NCI-H2029 (cell line): ENCODE measurements at regions not wholly inside any gene's neighbourhood (a gene's known extent, or its start where the extent isn't known, plus 50 kb on each side); places are given as distances from the start of the nearest gene placed in this dataset.

Source experiments
- DNase-seq: peaks from one replicate; lab custom pipeline; 2025; lab: John Stamatoyannopoulos, UW

DNA sequence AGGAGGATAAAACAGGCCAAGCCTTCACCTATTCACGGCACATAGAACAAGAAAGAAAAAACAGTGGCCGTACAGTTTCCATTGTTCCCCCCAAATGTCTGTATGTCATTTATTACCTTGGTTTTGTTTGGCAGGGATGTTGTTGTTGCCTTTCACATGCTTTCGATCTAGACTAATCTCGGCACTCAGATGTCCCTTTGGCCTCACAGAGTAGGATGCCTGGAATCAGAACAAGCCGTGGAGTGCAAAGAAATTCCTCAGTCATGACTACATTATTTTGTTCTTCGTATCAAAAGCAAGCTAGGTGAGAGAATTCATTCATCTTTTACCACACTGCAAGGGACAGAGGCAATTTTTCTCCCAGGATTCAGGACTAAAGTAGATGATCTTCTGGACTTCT is 106.9 kb downstream of the SMIM20 start:
- DNase-seq = no peak

GRCh38 chr4:26021417-26022345 is 107.7 kb downstream of the SMIM20 start:
- DNase-seq = peak; percentile 93

GRCh38 chr4:26022346-26023202 is 108.6 kb downstream of the SMIM20 start:
- peak; percentile 93 for DNase-seq

DNA sequence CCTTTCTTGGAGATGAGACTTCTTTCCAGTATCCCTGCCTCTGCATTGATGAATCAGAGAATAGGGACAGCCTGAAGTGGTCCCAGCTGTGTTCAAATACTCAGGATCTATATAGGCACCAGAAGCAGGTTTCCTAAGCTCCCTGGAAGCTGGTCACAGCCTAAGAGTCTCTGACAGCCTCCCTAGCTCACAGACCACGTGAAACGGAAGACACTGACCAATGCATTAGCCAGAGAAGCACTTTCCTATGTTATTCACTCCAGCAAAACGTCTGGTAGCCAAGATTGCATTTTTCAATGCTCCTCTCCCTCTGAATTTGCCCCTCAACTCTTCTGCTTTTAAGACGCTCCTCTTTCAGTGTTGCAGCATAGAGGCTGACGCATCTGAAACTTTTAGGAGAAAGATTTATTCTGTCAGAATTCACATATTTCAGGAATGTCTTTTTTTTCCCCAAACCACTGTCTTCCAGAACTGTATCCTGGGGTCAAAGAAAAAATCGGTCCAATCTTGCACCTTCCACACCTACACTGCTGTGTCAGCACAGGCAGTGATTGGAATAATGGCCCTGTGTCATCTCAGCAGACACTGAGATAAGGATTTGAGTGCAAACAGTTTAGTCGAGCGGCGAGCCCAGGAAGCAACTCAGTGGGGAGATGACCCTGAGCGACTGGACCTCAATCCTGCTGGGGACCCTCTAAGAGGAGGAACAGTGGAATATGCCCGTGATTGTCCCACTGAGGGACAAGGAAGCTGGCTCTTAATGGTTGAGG is 109.4 kb downstream of the SMIM20 start:
- DNase-seq = no peak

DNA sequence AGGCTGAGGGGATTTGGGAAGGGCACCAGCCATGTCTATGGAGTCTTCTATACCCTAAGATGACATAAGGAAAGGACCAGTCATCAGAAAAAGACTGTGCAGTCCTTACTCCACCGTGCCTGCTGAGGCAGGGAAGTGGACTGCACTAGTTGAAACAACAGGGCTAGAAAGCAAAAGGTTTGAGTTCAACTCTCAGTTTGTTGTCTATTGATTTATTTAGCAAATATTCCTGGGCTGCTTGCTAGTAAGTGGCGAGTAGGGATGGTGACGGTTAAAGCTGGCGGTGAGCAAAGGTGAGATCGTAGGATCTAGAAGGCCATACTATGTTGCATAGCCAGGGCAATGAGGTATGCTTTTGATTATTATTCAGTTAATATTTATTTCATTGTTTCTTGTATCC is 110.1 kb downstream of the SMIM20 start:
- DNase-seq = no peak

DNA sequence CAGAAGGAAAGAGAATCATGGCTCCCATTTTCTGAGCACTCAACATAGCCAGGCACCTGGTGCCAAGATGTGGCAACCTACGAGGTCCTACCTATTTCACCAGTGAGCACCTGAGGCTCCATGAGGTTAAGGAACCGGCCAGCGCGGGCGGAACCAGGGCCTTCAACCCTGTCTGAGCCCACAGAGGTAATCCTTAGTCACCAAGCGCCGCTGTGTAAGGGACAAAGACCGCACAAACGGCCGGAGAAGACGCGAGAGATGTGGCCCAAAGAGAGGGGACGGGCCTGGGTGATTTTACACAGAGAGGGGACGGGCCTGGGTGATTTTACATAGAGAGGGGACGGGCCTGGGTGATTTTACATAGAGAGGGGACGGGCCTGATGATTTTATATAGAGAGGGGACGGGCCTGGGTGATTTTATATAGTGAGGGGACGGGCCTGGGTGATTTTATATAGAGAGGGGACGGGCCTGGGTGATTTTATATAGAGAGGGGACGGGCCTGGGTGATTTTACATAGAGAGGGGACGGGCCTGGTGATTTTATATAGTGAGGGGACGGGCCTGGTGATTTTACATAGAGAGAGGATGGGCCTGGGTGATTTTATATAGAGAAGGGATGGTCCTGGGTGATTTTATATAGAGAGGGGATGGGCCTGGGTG is 114.2 kb downstream of the SMIM20 start:
- no peak for DNase-seq

DNA sequence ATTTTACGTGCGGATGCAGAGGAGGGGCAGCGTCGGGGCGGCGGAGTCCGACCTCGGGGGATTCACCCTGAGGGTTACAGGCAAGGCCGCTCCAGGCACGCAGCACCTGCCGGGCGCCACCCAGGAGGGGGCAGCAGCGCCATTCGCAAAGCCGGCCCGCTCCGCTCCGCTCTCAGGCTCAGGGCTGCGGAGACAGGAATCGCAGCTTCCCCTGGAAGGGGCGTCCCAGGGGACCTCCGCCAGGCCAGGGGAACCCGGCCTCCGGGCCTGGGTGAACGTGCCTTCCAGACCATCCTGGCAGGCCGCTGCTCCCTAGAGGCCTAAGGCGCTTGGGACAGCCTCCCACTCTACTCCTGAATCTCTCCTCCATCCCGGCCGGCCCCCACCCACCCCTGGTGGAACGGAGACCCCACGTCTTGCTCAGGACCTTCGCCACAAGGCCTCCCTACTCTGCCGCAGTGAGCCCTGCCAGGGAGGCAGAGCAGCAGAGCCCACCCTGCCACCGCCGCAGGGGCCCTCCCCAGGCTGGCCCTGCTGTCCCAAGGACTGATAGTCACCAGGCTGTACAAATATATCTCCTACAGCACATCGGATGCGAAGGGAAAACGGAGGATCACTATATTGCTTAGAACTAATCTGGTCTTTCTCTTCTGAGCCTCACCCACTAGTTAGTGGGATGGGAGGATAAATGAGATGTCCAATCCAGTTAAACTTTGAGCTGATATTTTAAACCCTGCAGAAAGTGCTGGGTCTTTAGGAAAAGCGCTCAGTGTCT is 115.0 kb downstream of the SMIM20 start:
- no peak for DNase-seq

DNA sequence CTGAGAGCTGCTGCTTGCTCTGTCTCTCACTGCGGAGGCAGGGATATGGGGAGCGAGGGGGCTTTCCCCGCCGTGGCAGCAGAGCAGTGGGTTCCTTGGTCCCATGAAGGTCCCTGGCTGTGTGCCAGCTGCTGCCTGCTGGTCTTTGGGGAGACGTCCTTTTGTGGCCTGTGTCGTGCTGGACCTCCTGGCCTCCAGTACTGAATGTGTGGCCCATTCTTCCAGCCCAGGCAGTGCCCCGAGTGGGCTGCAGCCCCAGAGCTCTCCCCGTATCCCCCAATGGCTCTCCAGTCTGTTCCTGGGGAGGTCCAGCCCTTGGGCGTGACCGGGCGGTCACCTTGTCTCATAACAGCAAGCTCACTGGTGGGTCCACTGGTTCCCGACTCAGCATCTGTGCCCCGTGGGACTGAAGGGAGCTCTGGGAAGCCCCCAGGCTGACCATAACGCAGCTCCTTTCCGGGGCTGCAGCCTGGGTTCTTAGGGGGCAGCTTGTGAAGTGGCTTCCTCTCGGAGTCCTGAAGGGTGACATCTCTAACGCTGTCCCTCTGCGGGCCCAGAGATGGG is 115.6 kb downstream of the SMIM20 start:
- no peak for DNase-seq

DNA sequence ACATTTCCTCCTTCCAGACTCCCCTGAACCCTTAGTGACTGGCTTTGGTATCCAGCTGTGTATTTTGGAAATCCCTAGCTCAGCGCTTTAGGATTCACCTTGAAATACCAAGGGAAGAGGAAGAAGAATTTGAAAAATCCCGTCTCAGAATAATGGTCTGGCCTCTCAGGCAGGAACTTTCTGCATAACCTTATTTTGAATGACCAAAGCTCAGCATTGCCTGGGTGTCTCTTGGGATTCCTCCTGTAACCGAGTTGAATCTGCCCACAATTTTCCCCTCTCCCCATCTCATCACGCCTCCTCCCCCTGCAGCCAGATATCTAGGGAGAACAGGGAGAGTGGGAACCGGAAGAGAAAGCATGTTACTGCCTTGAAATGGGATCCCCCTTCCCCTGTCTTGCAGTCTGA is 116.2 kb downstream of the SMIM20 start:
- DNase-seq = no peak

DNA sequence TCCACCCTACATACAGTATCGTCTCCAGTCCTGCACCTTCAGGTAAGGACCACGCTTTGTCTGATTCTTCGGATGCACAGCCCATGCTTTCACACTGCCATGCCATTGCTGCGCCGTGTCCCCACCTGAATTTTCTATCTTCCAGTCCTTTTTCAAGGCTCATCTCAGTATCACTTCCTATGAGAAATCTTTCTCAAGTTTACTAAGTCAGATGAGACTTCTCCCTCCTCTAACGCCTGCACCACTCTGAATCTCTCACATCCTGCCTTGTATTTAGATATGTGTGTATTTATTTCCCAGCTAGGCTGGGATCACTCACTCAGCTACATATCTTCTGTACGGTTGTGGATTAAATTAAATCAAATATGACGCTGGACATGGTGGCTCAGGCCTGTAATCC is 116.8 kb downstream of the SMIM20 start:
- no peak for DNase-seq

DNA sequence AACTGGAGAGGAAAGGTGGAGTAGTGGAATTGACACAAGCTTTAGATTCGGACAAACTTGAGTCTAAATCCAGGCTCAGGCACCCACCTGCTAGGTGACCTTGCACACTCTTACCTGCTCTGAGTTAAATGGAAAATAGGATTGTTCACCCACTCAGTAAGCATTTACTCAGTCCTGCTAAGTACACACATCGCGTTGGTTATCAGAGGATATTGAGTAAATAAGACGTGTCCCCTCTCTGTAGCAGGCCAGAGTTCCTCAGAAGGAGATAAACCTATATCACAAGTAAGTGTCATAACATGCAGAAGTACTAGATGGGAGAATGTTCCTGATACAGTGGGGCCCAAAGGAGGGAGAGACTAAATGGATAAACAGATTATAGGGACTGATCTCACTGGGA is 117.7 kb downstream of the SMIM20 start:
- peak; percentile 40 for DNase-seq

- no peak for DNase-seq
These were observed 118.1 kb downstream of the SMIM20 start for GRCh38 chr4:26032142-26032541.

- peak; percentile 72 for DNase-seq
These were observed 118.8 kb downstream of the SMIM20 start for GRCh38 chr4:26032630-26033317.

DNA sequence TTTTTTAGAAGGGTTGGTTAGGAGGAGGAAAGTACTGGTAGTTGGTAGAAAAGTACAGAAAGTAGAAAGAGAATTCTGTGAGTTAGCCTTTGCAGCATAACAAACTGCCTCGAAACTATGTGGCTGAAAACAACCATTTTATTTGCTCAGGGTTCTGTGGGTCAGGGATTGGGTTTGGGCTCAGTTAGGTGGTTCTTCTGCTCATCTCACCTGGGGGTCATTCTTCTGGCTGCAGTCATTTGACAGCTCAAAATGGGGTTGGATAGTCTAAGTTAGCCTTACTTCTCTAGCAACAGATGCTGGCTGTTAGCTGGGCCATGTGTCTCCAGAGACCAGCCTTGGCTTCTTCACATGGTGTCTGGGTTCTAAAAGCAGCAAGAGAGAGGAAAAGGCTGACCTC is 119.4 kb downstream of the SMIM20 start:
- no peak for DNase-seq

GRCh38 chr4:26034849-26035248 is 120.8 kb downstream of the SMIM20 start:
- no peak for DNase-seq

GRCh38 chr4:26035921-26036320 is 121.9 kb downstream of the SMIM20 start:
- DNase-seq = no peak

DNA sequence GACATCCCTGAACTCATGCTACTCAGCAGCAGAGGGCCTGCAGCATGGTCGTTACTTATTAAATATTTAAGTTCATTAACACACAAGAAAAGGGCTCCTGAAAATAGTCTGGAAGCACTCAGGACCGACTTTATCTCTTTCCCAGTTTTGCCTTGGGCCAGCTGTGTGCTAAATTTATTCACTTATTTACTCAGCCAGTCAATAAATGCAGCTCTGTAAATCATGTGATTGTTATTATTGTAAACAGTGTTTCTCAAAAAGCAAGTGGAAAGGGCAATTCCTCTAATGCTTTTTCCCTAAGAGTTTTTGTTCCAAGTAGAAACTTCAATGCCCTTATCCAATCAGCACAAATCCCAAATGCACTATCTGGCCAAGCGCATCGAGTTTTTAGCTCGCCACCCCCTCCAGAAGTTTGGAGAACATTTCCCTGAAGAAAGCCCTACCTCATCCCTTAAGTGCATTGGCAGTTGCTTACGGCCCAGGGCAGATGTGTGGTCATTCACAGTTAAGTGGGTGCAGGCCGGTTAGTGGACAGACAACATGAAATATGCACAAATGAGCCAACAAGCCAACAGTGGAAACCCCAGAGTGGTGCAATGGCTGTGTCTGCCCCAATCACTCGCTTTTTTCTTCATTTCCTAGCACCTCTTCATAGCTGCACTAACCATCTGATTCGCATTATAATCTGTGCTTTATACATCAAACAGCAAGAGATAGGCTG is 125.8 kb downstream of the SMIM20 start:
- no peak for DNase-seq

DNA sequence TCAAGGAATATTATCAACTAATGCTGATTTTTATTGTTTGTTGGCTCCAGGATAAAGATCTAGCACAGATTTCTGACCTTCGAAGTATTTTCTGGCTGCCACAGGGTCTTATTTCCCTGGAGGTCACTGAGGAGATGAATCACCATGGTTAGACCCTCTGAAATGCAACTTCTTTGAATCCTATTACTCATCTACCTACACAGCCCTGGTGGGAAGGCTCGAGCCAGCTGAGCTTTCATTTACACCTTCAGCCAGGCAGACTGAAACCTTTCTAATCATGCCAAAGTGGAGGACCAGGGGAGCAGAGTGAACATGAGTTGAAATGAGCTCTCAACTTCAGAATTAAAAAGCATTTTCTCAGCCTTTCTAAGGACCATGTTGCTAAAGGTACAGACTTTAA is 130.5 kb downstream of the SMIM20 start:
- no peak for DNase-seq

- no peak for DNase-seq
These were observed 131.0 kb downstream of the SMIM20 start for GRCh38 chr4:26044983-26045382.
